ENCODE measurements at regions not wholly inside any gene's neighbourhood (a gene's known extent, or its start where the extent isn't known, plus 50 kb on each side); places are given as distances from the start of the nearest gene placed in this dataset.

DNA sequence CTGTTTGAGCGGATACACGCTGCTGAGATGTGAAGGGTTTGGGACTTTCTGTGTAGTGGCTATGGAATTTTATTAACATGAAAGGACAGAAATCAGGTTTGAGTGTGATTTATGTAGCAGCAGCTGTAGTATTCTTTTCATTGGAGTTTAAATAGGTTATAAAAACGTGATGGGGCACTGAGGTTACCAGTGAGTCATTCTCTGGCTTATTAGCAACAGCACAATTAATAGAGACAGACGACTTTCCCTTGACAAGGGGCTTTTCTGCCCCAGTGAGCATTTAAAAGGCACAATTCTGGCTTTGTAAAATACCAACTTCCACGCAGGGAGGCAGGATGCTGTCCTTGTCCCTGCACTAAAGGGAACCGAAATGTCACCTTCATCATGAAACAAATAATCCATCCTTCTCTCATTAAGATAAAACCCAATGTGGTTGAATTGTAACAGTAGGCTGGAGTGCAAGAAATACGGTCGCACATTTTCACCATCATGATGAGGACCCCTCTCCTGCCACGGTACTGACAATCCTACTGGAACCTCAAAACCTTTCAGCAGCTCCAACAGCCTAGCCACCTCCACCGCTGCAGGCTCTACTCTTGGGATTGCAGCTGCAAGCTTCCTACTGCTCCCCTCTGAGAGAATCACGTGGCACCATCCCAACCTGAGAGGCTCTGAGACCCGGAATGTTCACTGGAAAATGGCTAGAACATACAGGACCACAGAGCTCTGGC lies 293.9 kb downstream of the IRX1 start:
- no peaks in the 10 kb centered on the region for H3K4me1 ChIP-seq
- intact Hi-C loops (cut with DNase I): no loop called here
- no peaks in the 10 kb centered on the region for H3K36me3 ChIP-seq
- no peak for TF ChIP-seq POLR2AphosphoS5 (IDR thresholded peaks at IDR 0.05; ENCODE audit: insufficient read depth in 1 of 2, low read depth in 1 of 2)
- TF ChIP-seq, protein P1, sequence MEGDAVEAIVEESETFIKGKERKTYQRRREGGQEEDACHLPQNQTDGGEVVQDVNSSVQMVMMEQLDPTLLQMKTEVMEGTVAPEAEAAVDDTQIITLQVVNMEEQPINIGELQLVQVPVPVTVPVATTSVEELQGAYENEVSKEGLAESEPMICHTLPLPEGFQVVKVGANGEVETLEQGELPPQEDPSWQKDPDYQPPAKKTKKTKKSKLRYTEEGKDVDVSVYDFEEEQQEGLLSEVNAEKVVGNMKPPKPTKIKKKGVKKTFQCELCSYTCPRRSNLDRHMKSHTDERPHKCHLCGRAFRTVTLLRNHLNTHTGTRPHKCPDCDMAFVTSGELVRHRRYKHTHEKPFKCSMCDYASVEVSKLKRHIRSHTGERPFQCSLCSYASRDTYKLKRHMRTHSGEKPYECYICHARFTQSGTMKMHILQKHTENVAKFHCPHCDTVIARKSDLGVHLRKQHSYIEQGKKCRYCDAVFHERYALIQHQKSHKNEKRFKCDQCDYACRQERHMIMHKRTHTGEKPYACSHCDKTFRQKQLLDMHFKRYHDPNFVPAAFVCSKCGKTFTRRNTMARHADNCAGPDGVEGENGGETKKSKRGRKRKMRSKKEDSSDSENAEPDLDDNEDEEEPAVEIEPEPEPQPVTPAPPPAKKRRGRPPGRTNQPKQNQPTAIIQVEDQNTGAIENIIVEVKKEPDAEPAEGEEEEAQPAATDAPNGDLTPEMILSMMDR (IDR thresholded peaks at IDR 0.05): no peak
- no peak for TF ChIP-seq POLR2A (IDR thresholded peaks at IDR 0.05)
- no peaks in the 10 kb centered on the region for H3K27me3 ChIP-seq
- no peak overlapping the region for H3K27ac ChIP-seq
- no peaks in the 10 kb centered on the region for H3K9me3 ChIP-seq
- H3K4me3 ChIP-seq: no peak overlapping the region
- DNase-seq (ENCODE audit: extremely low spot score in 2 of 2): no peak

DNA sequence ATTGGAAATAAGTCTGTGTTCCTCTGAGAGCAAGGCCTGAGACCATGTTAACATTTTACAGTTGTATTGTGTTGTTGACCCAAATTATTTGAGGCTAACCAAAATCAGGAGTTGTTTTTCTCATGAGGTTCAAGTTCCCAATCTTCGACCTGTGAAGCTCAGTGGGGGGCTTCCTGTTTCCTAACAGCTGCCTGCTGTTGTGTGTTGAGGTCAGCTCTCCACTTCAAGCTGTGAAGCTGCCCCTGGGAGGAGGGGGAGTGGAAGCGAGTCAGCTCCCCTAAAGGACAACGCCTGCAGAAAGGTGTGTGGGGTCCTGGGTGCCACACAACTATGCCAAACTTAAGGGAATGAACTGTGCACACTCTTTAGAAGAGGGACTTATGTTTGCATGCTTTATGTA lies 295.5 kb downstream of the IRX1 start:
- TF ChIP-seq, protein P1 (IDR thresholded peaks at IDR 0.05): no peak
- TF ChIP-seq POLR2A (IDR thresholded peaks at IDR 0.05) (no peak), POLR2AphosphoS5 (IDR thresholded peaks at IDR 0.05; ENCODE audit: insufficient read depth in 1 of 2, low read depth in 1 of 2) (no peak)
- no peaks in the 10 kb centered on the region for H3K27me3 ChIP-seq
- no peaks in the 10 kb centered on the region for H3K36me3 ChIP-seq
- DNase-seq (ENCODE audit: extremely low spot score in 2 of 2): no peak
- intact Hi-C loops (cut with DNase I): no loop called here
- no peak overlapping the region for H3K27ac ChIP-seq
- no peak overlapping the region for H3K4me3 ChIP-seq
- no peaks in the 10 kb centered on the region for H3K9me3 ChIP-seq
- no peaks in the 10 kb centered on the region for H3K4me1 ChIP-seq

DNA sequence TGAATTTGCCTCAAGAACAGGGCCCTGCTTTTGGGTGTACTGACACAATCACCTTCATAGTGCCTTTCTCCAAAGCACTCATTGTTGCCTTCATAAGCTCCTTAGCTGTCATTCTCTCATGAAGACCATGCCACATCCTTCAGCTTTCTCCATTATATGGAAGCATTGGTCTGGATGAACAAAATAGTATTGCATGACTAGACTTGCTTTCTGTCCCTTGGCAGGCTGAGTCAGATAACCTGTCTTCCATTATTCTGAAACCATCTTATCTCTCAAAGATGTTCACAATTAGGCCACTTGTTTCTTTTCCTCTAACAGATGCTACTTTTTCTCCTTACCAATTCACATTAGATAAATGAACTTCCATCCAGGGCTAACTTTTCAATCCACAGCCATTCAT lies 297.9 kb downstream of the IRX1 start:
- intact Hi-C loops (cut with DNase I): no loop called here
- no peaks in the 10 kb centered on the region for H3K9me3 ChIP-seq
- H3K4me3 ChIP-seq: no peak overlapping the region
- H3K27ac ChIP-seq: no peak overlapping the region
- DNase-seq (ENCODE audit: extremely low spot score in 2 of 2): no peak
- no peaks in the 10 kb centered on the region for H3K27me3 ChIP-seq
- H3K4me1 ChIP-seq: no peaks in the 10 kb centered on the region
- no peaks in the 10 kb centered on the region for H3K36me3 ChIP-seq
- TF ChIP-seq POLR2AphosphoS5 (IDR thresholded peaks at IDR 0.05; ENCODE audit: insufficient read depth in 1 of 2, low read depth in 1 of 2) (no peak), POLR2A (IDR thresholded peaks at IDR 0.05) (no peak)
- TF ChIP-seq, protein P1 (IDR thresholded peaks at IDR 0.05): no peak

DNA sequence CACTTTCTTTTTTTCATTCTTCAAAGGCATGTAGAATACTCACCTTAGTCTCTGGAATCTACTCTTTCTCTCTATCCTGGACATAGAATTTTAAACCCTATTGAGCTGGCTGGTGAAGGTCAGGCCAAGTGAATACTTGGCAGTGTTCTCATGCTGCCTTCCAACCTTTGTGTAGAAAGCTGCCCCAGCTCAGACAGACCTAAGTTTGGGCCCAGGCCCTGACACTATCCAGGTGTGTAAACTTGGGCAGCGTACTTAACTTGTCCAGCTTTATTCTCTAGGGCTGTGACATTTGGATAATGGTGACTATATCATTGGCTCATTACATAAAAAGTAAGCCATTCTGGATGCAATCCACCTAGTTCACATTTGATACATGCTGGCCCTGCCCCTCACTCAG lies 298.3 kb downstream of the IRX1 start:
- TF ChIP-seq POLR2AphosphoS5 (IDR thresholded peaks at IDR 0.05; ENCODE audit: insufficient read depth in 1 of 2, low read depth in 1 of 2): no peak
- no peak for TF ChIP-seq POLR2A (IDR thresholded peaks at IDR 0.05)
- TF ChIP-seq, protein P1 (IDR thresholded peaks at IDR 0.05): no peak

DNA sequence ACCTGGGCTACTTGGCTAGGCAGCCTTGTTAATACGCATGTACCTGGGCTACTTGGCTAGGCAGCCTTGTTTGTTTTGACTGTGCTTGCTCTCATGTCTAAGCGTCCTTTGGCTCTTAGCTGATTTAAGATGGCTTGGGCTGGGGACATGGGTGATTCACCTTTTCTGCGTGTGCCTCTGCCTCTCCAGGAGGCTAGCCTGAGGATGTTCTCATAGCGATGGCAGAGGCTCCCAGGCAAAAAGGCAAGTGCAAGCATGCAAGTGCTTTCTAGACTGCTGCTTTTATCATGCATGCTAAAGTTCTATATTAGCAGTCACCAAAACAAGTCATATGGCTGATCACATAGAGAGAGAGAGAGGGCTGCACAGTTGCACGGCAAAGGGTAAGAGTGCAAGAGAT lies 300.5 kb downstream of the IRX1 start:
- no peaks in the 10 kb centered on the region for H3K27me3 ChIP-seq
- no peaks in the 10 kb centered on the region for H3K36me3 ChIP-seq
- TF ChIP-seq POLR2AphosphoS5 (IDR thresholded peaks at IDR 0.05; ENCODE audit: insufficient read depth in 1 of 2, low read depth in 1 of 2) (no peak), POLR2A (IDR thresholded peaks at IDR 0.05) (no peak)
- TF ChIP-seq, protein P1 (IDR thresholded peaks at IDR 0.05): no peak
- peak in 1 of 2 donors; percentile 32 for DNase-seq (ENCODE audit: extremely low spot score in 2 of 2)
- no peak overlapping the region for H3K27ac ChIP-seq
- no peaks in the 10 kb centered on the region for H3K9me3 ChIP-seq
- intact Hi-C loops (cut with DNase I): no loop called here
- no peak overlapping the region for H3K4me3 ChIP-seq
- H3K4me1 ChIP-seq: no peaks in the 10 kb centered on the region

More for the DNA sequence above, 298.3 kb downstream of the IRX1 start:
- Histone ChIP-seq H3K36me3 (no peaks in the 10 kb centered on the region), H3K4me1 (no peaks in the 10 kb centered on the region), H3K27me3 (no peaks in the 10 kb centered on the region), H3K9me3 (no peaks in the 10 kb centered on the region), H3K4me3 (no peak overlapping the region), H3K27ac (no peak overlapping the region)
- intact Hi-C loops (cut with DNase I): no loop called here
- peak in 1 of 2 donors; percentile 29 for DNase-seq (ENCODE audit: extremely low spot score in 2 of 2)
